ENCODE measurements at regions not wholly inside any gene's neighbourhood (a gene's known extent, or its start where the extent isn't known, plus 50 kb on each side); places are given as distances from the start of the nearest gene placed in this dataset.

MicroRNAs encoded in the stretch of these regions (microRNA counts, 767-probe panel; counts per million panel counts)
- microRNA hsa-miR-216a (0 to 152 counts per million in 2 donors), microRNA hsa-miR-216b (0 to 152 counts per million in 2 donors), microRNA hsa-miR-217 (0 to 152 counts per million in 2 donors)

Small RNAs in the stretch of these regions (microRNA-seq; reads per million reads assigned to microRNA genes)
- 4.9 to 6.9 reads per million in 2 donors for gene MIR216A (ENCODE audit: borderline number of aligned reads in 2 of 2, borderline replicate concordance in 1 of 2)
- gene MIR216B (ENCODE audit: borderline number of aligned reads in 2 of 2, borderline replicate concordance in 1 of 2), result 4.8 to 13.2 reads per million in 2 donors
- 3.5 to 13.9 reads per million in 2 donors for gene MIR217 (ENCODE audit: borderline number of aligned reads in 2 of 2, borderline replicate concordance in 1 of 2)

Small RNAs in the stretch of these regions (small RNA-seq; reads per million reads assigned to genes)
- gene MIR216A, result 0 to 0.09 reads per million in 2 donors
- 0 to 0.19 reads per million in 2 donors for gene MIR216B
- gene MIR217, result 0 reads per million in 2 donors

All from testis (tissue), 2 donors.